ENCODE measurements at regions not wholly inside any gene's neighbourhood (a gene's known extent, or its start where the extent isn't known, plus 50 kb on each side); places are given as distances from the start of the nearest gene placed in this dataset.

GRCh38 chr5:104987074-104987473, 1424.5 kb upstream of the NUDT12 start:
- DNase-seq (ENCODE audit: low read depth): no peak
- no peaks in the 10 kb centered on the region for H3K36me3 ChIP-seq (ENCODE audit: control insufficient read depth, insufficient read depth, low read length)
- H3K4me3 ChIP-seq (ENCODE audit: low read depth, low read length): no peak overlapping the region
- no peak for TF ChIP-seq CTCF (IDR thresholded peaks at IDR 0.05; ENCODE audit: insufficient read depth, low read length, severe bottlenecking)
- no peak for FAIRE-seq
- H3K27me3 ChIP-seq (ENCODE audit: control insufficient read depth, insufficient read depth, low read length): no peaks in the 10 kb centered on the region

- FAIRE-seq (no peak), DNase-seq (ENCODE audit: low read depth) (no peak)
- Histone ChIP-seq H3K27me3 (ENCODE audit: control insufficient read depth, insufficient read depth, low read length) (no peaks in the 10 kb centered on the region), H3K36me3 (ENCODE audit: control insufficient read depth, insufficient read depth, low read length) (no peaks in the 10 kb centered on the region), H3K4me3 (ENCODE audit: low read depth, low read length) (no peak overlapping the region)
- no peak for TF ChIP-seq CTCF (IDR thresholded peaks at IDR 0.05; ENCODE audit: insufficient read depth, low read length, severe bottlenecking)
These were observed 1414.9 kb upstream of the NUDT12 start for GRCh38 chr5:104977529-104977928.

GRCh38 chr5:104967806-104968410, 1405.3 kb upstream of the NUDT12 start:
- no peak for TF ChIP-seq CTCF (IDR thresholded peaks at IDR 0.05; ENCODE audit: insufficient read depth, low read length, severe bottlenecking)
- Histone ChIP-seq H3K4me3 (ENCODE audit: low read depth, low read length) (no peak overlapping the region), H3K36me3 (ENCODE audit: control insufficient read depth, insufficient read depth, low read length) (no peaks in the 10 kb centered on the region), H3K27me3 (ENCODE audit: control insufficient read depth, insufficient read depth, low read length) (no peaks in the 10 kb centered on the region)
- FAIRE-seq: no peak
- DNase-seq (ENCODE audit: low read depth): no peak

- no peak for TF ChIP-seq CTCF (IDR thresholded peaks at IDR 0.05; ENCODE audit: insufficient read depth, low read length, severe bottlenecking)
- DNase-seq (ENCODE audit: low read depth) (no peak), FAIRE-seq (no peak)
- no peak overlapping the region for H3K4me3 ChIP-seq (ENCODE audit: low read depth, low read length)
- H3K27me3 ChIP-seq (ENCODE audit: control insufficient read depth, insufficient read depth, low read length): no peaks in the 10 kb centered on the region
- H3K36me3 ChIP-seq (ENCODE audit: control insufficient read depth, insufficient read depth, low read length): no peaks in the 10 kb centered on the region
These were observed 1402.4 kb upstream of the NUDT12 start for GRCh38 chr5:104965006-104965405.

- H3K4me3 ChIP-seq (ENCODE audit: low read depth, low read length): no peak overlapping the region
- FAIRE-seq (no peak), DNase-seq (ENCODE audit: low read depth) (no peak)
- H3K27me3 ChIP-seq (ENCODE audit: control insufficient read depth, insufficient read depth, low read length): no peaks in the 10 kb centered on the region
- no peak for TF ChIP-seq CTCF (IDR thresholded peaks at IDR 0.05; ENCODE audit: insufficient read depth, low read length, severe bottlenecking)
- H3K36me3 ChIP-seq (ENCODE audit: control insufficient read depth, insufficient read depth, low read length): no peaks in the 10 kb centered on the region
These were observed 1392.9 kb upstream of the NUDT12 start for GRCh38 chr5:104955479-104955878.

- DNase-seq (ENCODE audit: low read depth) (no peak), FAIRE-seq (no peak)
- Histone ChIP-seq H3K27me3 (ENCODE audit: control insufficient read depth, insufficient read depth, low read length) (no peaks in the 10 kb centered on the region), H3K36me3 (ENCODE audit: control insufficient read depth, insufficient read depth, low read length) (no peaks in the 10 kb centered on the region), H3K4me3 (ENCODE audit: low read depth, low read length) (no peak overlapping the region)
- TF ChIP-seq CTCF (IDR thresholded peaks at IDR 0.05; ENCODE audit: insufficient read depth, low read length, severe bottlenecking): no peak
These were observed 1390.3 kb upstream of the NUDT12 start for GRCh38 chr5:104952876-104953275.
